Right lobe of liver (tissue), 4 donors: ENCODE measurements at regions not wholly inside any gene's neighbourhood (a gene's known extent, or its start where the extent isn't known, plus 50 kb on each side); places are given as distances from the start of the nearest gene placed in this dataset.

Experiments used
- CTCF ChIP-seq, 4 donors: fragments of 200-600 bp in 3 of 4; fragments of 450-650 bp in 1 of 4; IDR thresholded peaks; one replicate each; pipeline versions ENCODE4 v1.5.1 to v1.8.0; 2016 to 2022; ENCODE audit warnings: antibody characterized with exemption in 4 of 4, mild to moderate bottlenecking in 2 of 4
- POLR2A ChIP-seq: fragments of 450-650 bp; IDR thresholded peaks from one replicate; pipeline ENCODE4 v1.6.1; 2017; ENCODE audit warnings: antibody characterized with exemption, mild to moderate bottlenecking
- donor health status: DM: no; HTN: no; CAD: no.
- donor health status: DM: no; HTN: no; CAD: no.
- donor health status: DM: no; HTN: yes; CAD: no.

GRCh38 chr18:77985526-77986281, 736.1 kb downstream of the GALR1 start:
- TF ChIP-seq POLR2A = no peak
- TF ChIP-seq CTCF (IDR thresholded peaks at IDR 0.05) = no peak
